CD4-positive, CD25-positive, alpha-beta regulatory T cell (primary cell): ENCODE measurements at regions not wholly inside any gene's neighbourhood (a gene's known extent, or its start where the extent isn't known, plus 50 kb on each side); places are given as distances from the start of the nearest gene placed in this dataset.
"Not testable (repeated sequence)": the region's sequence is repeated elsewhere in the genome, so short reads cannot be mapped to it uniquely, and the experiment has no call there.

Source experiments
- ATAC-seq, 2 donors: fragments of 150-1000 bp; cut with Tn5 transposase; one replicate each; pipeline ENCODE4 v1.10.0; 2021; ENCODE audit warnings: low read depth in 2 of 2, moderate number of reproducible peaks in 2 of 2, moderate library complexity in 1 of 2
- DNase-seq, 3 donors: peaks; one replicate each; pipeline versions ENCODE4 v3.0.0 to v3.0.0-alpha.2; 2012 to 2022; ENCODE audit warnings: mixed read lengths in 1 of 3
- H3K27ac ChIP-seq: one replicate; pipeline ENCODE4 v1.7.0; 2013; ENCODE audit warnings: mild to moderate bottlenecking, low read length; ENCODE audit not compliant: insufficient read depth, poor library complexity, severe bottlenecking
- H3K27me3 ChIP-seq: one replicate; pipeline ENCODE4 v1.7.0; 2013; ENCODE audit warnings: low read length; ENCODE audit not compliant: control insufficient read depth, insufficient read depth
- H3K36me3 ChIP-seq: one replicate; pipeline ENCODE4 v1.7.0; 2013; ENCODE audit warnings: mild to moderate bottlenecking, low read length, moderate library complexity; ENCODE audit not compliant: control insufficient read depth, insufficient read depth
- H3K4me1 ChIP-seq: 2 replicates; pipeline ENCODE4 v1.7.0; 2013; ENCODE audit warnings: mild to moderate bottlenecking, low read length; ENCODE audit not compliant: insufficient read depth, control insufficient read depth, poor library complexity, severe bottlenecking
- H3K4me3 ChIP-seq: one replicate; pipeline ENCODE4 v1.7.0; 2013; ENCODE audit warnings: low read depth, mild to moderate bottlenecking, low read length, moderate library complexity
- H3K9me3 ChIP-seq, 2 experiments: 1 replicate in 1 of 2; 2 replicates in 1 of 2; pipeline ENCODE4 v1.7.0; 2013; ENCODE audit warnings: low read length in 2 of 2, mild to moderate bottlenecking in 1 of 2, moderate library complexity in 1 of 2; ENCODE audit not compliant: control insufficient read depth in 2 of 2
- H3K27ac Mint-ChIP-seq, 3 donors: one replicate each; pipeline ENCODE4 v1.8.0; 2020 to 2022; ENCODE audit warnings: mild to moderate bottlenecking in 3 of 3, mixed read lengths in 3 of 3, moderate library complexity in 2 of 3
- H3K27me3 Mint-ChIP-seq: one replicate; pipeline ENCODE4 v1.8.0; 2022; ENCODE audit warnings: mild to moderate bottlenecking, mixed read lengths
- H3K36me3 Mint-ChIP-seq: one replicate; pipeline ENCODE4 v1.8.0; 2020; ENCODE audit warnings: mixed read lengths
- H3K4me1 Mint-ChIP-seq, 4 donors: one replicate each; pipeline ENCODE4 v1.8.0; 2020 to 2022; ENCODE audit warnings: mixed read lengths in 4 of 4, mild to moderate bottlenecking in 1 of 4
- H3K4me3 Mint-ChIP-seq, 4 donors: one replicate each; pipeline ENCODE4 v1.8.0; 2020 to 2022; ENCODE audit warnings: mild to moderate bottlenecking in 4 of 4, mixed read lengths in 4 of 4, moderate library complexity in 3 of 4
- H3K9me3 Mint-ChIP-seq, 7 donors: one replicate each; pipeline ENCODE4 v1.8.0; 2020 to 2022; ENCODE audit warnings: mixed read lengths in 7 of 7, mild to moderate bottlenecking in 3 of 7, moderate library complexity in 2 of 7

DNA sequence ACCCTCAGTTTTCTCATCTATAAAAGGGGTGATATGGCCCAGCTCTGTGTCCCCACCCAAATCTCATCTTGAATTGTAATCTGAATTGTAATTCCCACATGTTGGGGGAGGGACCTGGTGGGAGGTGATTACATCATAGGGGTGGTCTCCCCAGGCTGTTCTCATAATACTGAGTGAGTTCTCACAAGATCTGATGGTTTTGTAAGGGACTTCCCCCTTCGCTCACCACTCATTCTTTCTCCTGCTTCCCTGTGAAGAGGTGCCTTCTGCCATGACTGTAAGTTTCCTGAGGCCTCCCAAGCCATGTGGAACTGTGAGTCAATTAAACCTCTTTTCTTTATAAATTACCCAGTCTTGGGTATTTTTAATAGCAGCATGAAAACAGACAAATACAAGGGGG is 61.1 kb upstream of the ALX4 start:
- H3K27me3 ChIP-seq, ATAC-seq, H3K9me3 Mint-ChIP-seq, H3K27ac Mint-ChIP-seq, H3K27ac ChIP-seq, DNase-seq, H3K4me1 Mint-ChIP-seq, H3K36me3 ChIP-seq, H3K9me3 ChIP-seq, H3K36me3 Mint-ChIP-seq, H3K4me3 Mint-ChIP-seq, H3K4me3 ChIP-seq, H3K4me1 ChIP-seq: not testable (repeated sequence)
- H3K27me3 Mint-ChIP-seq, result peaks cover 12% of the 10 kb centered on the region

- Mint-ChIP-seq H3K27ac (no peak overlapping the region), H3K36me3 (no peaks in the 10 kb centered on the region), H3K4me1 (no peaks in the 10 kb centered on the region), H3K27me3 (peaks cover 6% of the 10 kb centered on the region), H3K4me3 (no peak overlapping the region), H3K9me3 (peaks cover 0 to 1% (median 0%) of the 10 kb centered on the region in 7 donors)
- H3K9me3 ChIP-seq, result no peaks in the 10 kb centered on the region
- H3K27me3 ChIP-seq, result peaks cover 2% of the 10 kb centered on the region
- no peak for DNase-seq
- H3K4me1 ChIP-seq, result no peaks in the 10 kb centered on the region
- no peak overlapping the region for H3K27ac ChIP-seq
- no peak overlapping the region for H3K4me3 ChIP-seq
- no peaks in the 10 kb centered on the region for H3K36me3 ChIP-seq
- ATAC-seq, result no peak
Observed at GRCh38 chr11:44371706-44372105, 61.8 kb upstream of the ALX4 start.

DNA sequence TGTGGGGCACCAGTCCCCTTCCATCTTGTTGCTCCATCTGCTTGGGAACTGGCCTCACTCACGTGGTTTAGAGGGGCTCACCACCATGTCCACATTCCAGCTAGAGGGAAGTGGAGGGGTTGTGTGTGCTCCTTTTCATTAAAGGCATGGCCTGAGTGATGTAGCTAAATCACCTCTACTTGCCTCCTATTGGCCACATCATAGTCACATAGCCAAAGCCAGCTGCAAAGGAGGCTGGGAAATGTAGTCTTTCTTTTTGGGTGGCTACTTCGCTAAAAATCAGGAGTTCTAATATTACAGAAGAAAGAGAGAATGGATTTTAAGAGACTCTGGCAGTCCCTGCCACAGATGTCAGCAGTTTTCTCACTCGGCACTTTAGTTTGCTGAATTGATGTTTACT is 63.0 kb upstream of the ALX4 start:
- Histone ChIP-seq H3K4me1 (no peaks in the 10 kb centered on the region), H3K27ac (no peak overlapping the region), H3K4me3 (no peak overlapping the region), H3K9me3 (no peaks in the 10 kb centered on the region), H3K27me3 (peaks cover 2% of the 10 kb centered on the region), H3K36me3 (no peaks in the 10 kb centered on the region)
- H3K27me3 Mint-ChIP-seq, result peaks cover 5% of the 10 kb centered on the region
- no peak for DNase-seq
- no peak overlapping the region for H3K4me3 Mint-ChIP-seq
- no peaks in the 10 kb centered on the region for H3K36me3 Mint-ChIP-seq
- no peak for ATAC-seq
- no peaks in the 10 kb centered on the region for H3K4me1 Mint-ChIP-seq
- H3K9me3 Mint-ChIP-seq, result no peaks in the 10 kb centered on the region
- no peak overlapping the region for H3K27ac Mint-ChIP-seq

- no peaks in the 10 kb centered on the region for H3K4me1 Mint-ChIP-seq
- Histone ChIP-seq H3K4me1 (no peaks in the 10 kb centered on the region), H3K36me3 (no peaks in the 10 kb centered on the region), H3K9me3 (no peaks in the 10 kb centered on the region), H3K4me3 (no peak overlapping the region), H3K27me3 (peaks cover 2% of the 10 kb centered on the region), H3K27ac (no peak overlapping the region)
- H3K36me3 Mint-ChIP-seq, result no peaks in the 10 kb centered on the region
- no peak for ATAC-seq
- peaks cover 0 to 2% (median 0%) of the 10 kb centered on the region in 7 donors for H3K9me3 Mint-ChIP-seq
- H3K27ac Mint-ChIP-seq, result no peak overlapping the region
- H3K4me3 Mint-ChIP-seq, result no peak overlapping the region
- peaks cover under 1% of the 10 kb centered on the region for H3K27me3 Mint-ChIP-seq
- no peak for DNase-seq
Observed at GRCh38 chr11:44374001-44374400, 64.1 kb upstream of the ALX4 start.

- no peaks in the 10 kb centered on the region for H3K4me1 ChIP-seq
- DNase-seq, result no peak
- H3K9me3 ChIP-seq, result no peaks in the 10 kb centered on the region
- peaks cover 2% of the 10 kb centered on the region for H3K27me3 ChIP-seq
- ATAC-seq, result no peak
- Mint-ChIP-seq H3K9me3 (peaks cover 0 to 2% (median 0%) of the 10 kb centered on the region in 7 donors), H3K4me1 (no peaks in the 10 kb centered on the region), H3K27me3 (peaks cover 7% of the 10 kb centered on the region), H3K36me3 (no peaks in the 10 kb centered on the region), H3K4me3 (no peak overlapping the region), H3K27ac (no peak overlapping the region)
- no peak overlapping the region for H3K27ac ChIP-seq
- H3K36me3 ChIP-seq, result no peaks in the 10 kb centered on the region
- H3K4me3 ChIP-seq, result no peak overlapping the region
Observed at GRCh38 chr11:44376423-44376822, 66.5 kb upstream of the ALX4 start.

DNA sequence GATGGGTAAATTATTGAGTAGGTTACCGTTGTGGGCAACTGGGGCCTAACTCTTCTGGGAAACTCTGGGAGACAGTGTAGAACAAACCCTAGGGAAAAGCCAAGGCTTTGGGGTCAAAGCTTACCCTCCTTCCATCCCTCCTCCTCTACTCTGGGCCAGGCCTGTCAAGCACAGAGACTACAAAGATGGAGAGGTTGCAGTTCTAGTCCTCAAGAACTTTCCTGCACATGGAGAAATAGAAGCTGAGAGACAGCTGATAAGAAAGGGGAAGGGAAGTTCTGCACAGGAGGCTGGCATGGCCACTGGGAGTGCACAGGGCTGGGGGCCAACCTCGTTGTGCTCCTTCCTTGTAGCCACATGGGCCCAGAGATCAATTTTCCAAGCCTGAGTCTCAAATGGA is 67.2 kb upstream of the ALX4 start:
- peaks cover 2% of the 10 kb centered on the region for H3K27me3 ChIP-seq
- peaks cover 0 to 2% (median 0%) of the 10 kb centered on the region in 7 donors for H3K9me3 Mint-ChIP-seq

DNA sequence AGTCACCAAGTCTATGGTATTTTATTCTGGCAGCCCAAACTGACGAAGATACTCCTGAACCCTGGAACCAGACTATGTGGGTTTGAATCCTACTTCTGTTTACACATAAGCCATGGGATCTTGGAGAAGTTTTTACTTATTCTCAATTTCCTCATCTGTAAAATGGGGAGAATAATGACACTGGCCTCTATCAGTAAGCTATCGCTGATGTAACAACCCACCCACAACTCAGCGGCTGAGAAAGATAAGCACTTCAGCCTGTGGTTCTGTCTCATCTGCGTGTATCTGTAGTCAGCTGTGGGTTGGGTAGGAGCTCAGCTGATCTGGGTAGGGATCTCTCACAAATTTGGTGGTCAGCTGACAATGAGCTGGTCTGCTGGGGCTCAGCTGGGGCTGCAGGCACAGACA is 68.0 kb upstream of the ALX4 start:
- no peak for DNase-seq
- Histone ChIP-seq H3K36me3 (no peaks in the 10 kb centered on the region), H3K27ac (no peak overlapping the region), H3K27me3 (peaks cover 2% of the 10 kb centered on the region), H3K4me1 (no peaks in the 10 kb centered on the region), H3K4me3 (no peak overlapping the region), H3K9me3 (no peaks in the 10 kb centered on the region)
- Mint-ChIP-seq H3K9me3 (peaks cover 0 to 2% (median 0%) of the 10 kb centered on the region in 7 donors), H3K4me3 (no peak overlapping the region), H3K36me3 (no peaks in the 10 kb centered on the region), H3K27ac (no peak overlapping the region), H3K27me3 (peaks cover 7% of the 10 kb centered on the region), H3K4me1 (no peaks in the 10 kb centered on the region)
- ATAC-seq, result no peak

More for the DNA sequence above, 67.2 kb upstream of the ALX4 start:
- Mint-ChIP-seq H3K36me3 (no peaks in the 10 kb centered on the region), H3K27ac (no peak overlapping the region), H3K4me1 (no peaks in the 10 kb centered on the region), H3K4me3 (no peak overlapping the region), H3K27me3 (peaks cover 7% of the 10 kb centered on the region)
- Histone ChIP-seq H3K4me3 (no peak overlapping the region), H3K36me3 (no peaks in the 10 kb centered on the region), H3K27ac (no peak overlapping the region), H3K4me1 (no peaks in the 10 kb centered on the region), H3K9me3 (no peaks in the 10 kb centered on the region)
- ATAC-seq (no peak), DNase-seq (no peak)

DNA sequence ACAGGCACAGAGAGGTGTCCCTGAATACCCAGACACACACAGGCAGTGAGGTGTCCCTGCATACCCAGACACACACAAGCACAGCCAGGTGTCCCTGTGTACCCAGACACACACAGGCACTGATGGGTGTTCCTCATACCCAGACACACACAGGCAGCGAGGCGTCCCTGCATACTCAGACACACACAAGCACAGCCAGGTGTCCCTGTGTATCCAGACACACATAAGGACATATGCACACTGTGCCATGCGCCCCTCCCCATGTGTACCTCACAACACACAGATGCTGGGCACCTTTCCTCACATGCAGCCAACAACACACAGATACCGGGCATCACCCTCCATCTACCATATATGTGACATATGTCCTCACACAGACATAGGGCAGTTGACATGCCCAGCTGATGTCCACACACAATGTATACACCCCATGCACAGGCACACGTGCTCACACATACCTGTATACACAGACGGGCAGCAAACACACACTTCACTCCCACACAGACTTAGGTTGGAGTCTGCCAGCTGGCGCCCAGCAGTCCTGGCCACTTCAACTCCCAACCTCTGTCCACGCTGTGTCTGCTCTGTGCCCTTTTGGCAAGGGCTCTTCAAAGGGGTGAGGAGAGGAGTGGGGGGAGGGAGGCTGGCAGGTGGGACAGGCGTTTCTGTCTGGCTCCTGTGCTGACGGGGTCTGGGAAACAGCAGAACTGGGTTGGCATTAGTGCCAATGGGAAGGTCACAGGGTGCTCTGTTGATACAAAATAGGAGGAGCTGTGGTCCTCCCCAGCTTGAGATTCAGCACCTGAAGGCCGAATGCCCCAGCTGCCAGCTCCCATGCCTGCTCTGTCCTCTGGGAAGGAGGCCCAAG is 69.4 kb upstream of the ALX4 start:
- Histone ChIP-seq H3K36me3 (no peaks in the 10 kb centered on the region), H3K4me1 (no peaks in the 10 kb centered on the region), H3K9me3 (no peaks in the 10 kb centered on the region), H3K4me3 (no peak overlapping the region), H3K27me3 (peaks cover 2% of the 10 kb centered on the region), H3K27ac (no peak overlapping the region)
- no peak overlapping the region for H3K4me3 Mint-ChIP-seq
- ATAC-seq (no peak), DNase-seq (no peak)
- H3K36me3 Mint-ChIP-seq, result no peaks in the 10 kb centered on the region
- H3K9me3 Mint-ChIP-seq, result peaks cover 0 to 2% (median 0%) of the 10 kb centered on the region in 7 donors
- H3K27me3 Mint-ChIP-seq, result peaks cover 17% of the 10 kb centered on the region
- H3K4me1 Mint-ChIP-seq, result no peaks in the 10 kb centered on the region
- H3K27ac Mint-ChIP-seq, result no peak overlapping the region
